ENCODE measurements at regions not wholly inside any gene's neighbourhood (a gene's known extent, or its start where the extent isn't known, plus 50 kb on each side); places are given as distances from the start of the nearest gene placed in this dataset.
A peak's percentile ranks its signal among the peaks of the same experiment; 100 is the strongest.

- Histone ChIP-seq H3K27me3 (ENCODE audit: insufficient read depth) (no peaks in the 10 kb centered on the region), H3F3A (replicated peaks; ENCODE audit: low read depth) (no peaks in the 10 kb centered on the region), H2AFZ (no peak overlapping the region), H3K27ac (ENCODE audit: low read depth) (no peak overlapping the region), H3K36me3 (ENCODE audit: insufficient read depth) (no peaks in the 10 kb centered on the region), H4K20me1 (replicated peaks; ENCODE audit: insufficient read depth) (no peaks in the 10 kb centered on the region), H3K4me2 (no peak overlapping the region), H3K4me3 (no peak overlapping the region), H3K79me2 (replicated peaks; ENCODE audit: insufficient read depth) (no peaks in the 10 kb centered on the region), H3K4me1 (ENCODE audit: insufficient read depth) (no peaks in the 10 kb centered on the region), H3K9me2 (ENCODE audit: insufficient read depth) (no peaks in the 10 kb centered on the region)
- H3K4me3 Mint-ChIP-seq = no peak overlapping the region
- no peaks in the 10 kb centered on the region for H3K36me3 Mint-ChIP-seq (ENCODE audit: low read depth)
- H3K9me3 Mint-ChIP-seq = no peaks in the 10 kb centered on the region
- H3K4me1 Mint-ChIP-seq = no peaks in the 10 kb centered on the region
- ATAC-seq (no peak), DNase-seq (ENCODE audit: low spot score) (no peak)
- H3K27ac Mint-ChIP-seq = no peak overlapping the region
- H3K27me3 Mint-ChIP-seq (ENCODE audit: insufficient read depth, low read depth, poor library complexity) = peaks cover 3% of the 10 kb centered on the region
- TF ChIP-seq STAT1 (IDR thresholded peaks at IDR 0.05; ENCODE audit: unreplicated experiment) = no peak
These were observed 62.7 kb upstream of the PGM2 start for GRCh38 chr4:37763831-37764230.

GRCh38 chr4:37762991-37763368, 63.5 kb upstream of the PGM2 start:
- H2AFZ ChIP-seq = peak overlapping the region; percentile 19; the same call in 1 of the 2 replicates
- H3K27ac ChIP-seq (ENCODE audit: low read depth) = no peak overlapping the region
- no peaks in the 10 kb centered on the region for H3K36me3 ChIP-seq (ENCODE audit: insufficient read depth)
- no peak overlapping the region for H3K4me3 Mint-ChIP-seq
- H3K79me2 ChIP-seq (replicated peaks; ENCODE audit: insufficient read depth) = no peaks in the 10 kb centered on the region
- H3K4me1 Mint-ChIP-seq = no peaks in the 10 kb centered on the region; the same call in 2 of the 3 replicates
- TF ChIP-seq ZNF331 (CRISPR knock-in tag; IDR thresholded peaks at IDR 0.05; ENCODE audit: low read depth) (no peak), REST (IDR thresholded peaks at IDR 0.05; ENCODE audit: unreplicated experiment) (no peak), ZNF462 (CRISPR knock-in tag; IDR thresholded peaks at IDR 0.05) (no peak), STAT1 (IDR thresholded peaks at IDR 0.05; ENCODE audit: unreplicated experiment) (no peak), CTCF (conservative IDR thresholded peaks at IDR 0.05; ENCODE audit: low read depth in 2 of 2) (no peak)
- peak overlapping the region; percentile 18; the same call in 1 of the 2 replicates for H3K27ac Mint-ChIP-seq
- no peaks in the 10 kb centered on the region for H3K9me2 ChIP-seq (ENCODE audit: insufficient read depth)
- H3K27me3 ChIP-seq (ENCODE audit: insufficient read depth) = no peaks in the 10 kb centered on the region
- H3K4me1 ChIP-seq (ENCODE audit: insufficient read depth) = no peaks in the 10 kb centered on the region
- H3K4me3 ChIP-seq = no peak overlapping the region
- peaks cover 3% of the 10 kb centered on the region for H3K27me3 Mint-ChIP-seq (ENCODE audit: insufficient read depth, low read depth, poor library complexity)
- no peak overlapping the region for H3K4me2 ChIP-seq
- ATAC-seq (no peak), DNase-seq (ENCODE audit: low spot score) (no peak)
- no peaks in the 10 kb centered on the region for H4K20me1 ChIP-seq (replicated peaks; ENCODE audit: insufficient read depth)
- no peaks in the 10 kb centered on the region for H3F3A ChIP-seq (replicated peaks; ENCODE audit: low read depth)
- no peaks in the 10 kb centered on the region for H3K9me3 Mint-ChIP-seq
- H3K36me3 Mint-ChIP-seq (ENCODE audit: low read depth) = no peaks in the 10 kb centered on the region

Measured in GM23338 (cell line).